ENCODE measurements at regions not wholly inside any gene's neighbourhood (a gene's known extent, or its start where the extent isn't known, plus 50 kb on each side); places are given as distances from the start of the nearest gene placed in this dataset.

- TF ChIP-seq TSHZ2 (CRISPR knock-in tag; IDR thresholded peaks at IDR 0.05) (no peak), ZFP3 (CRISPR knock-in tag; IDR thresholded peaks at IDR 0.05) (no peak), ZNF565 (CRISPR knock-in tag; conservative IDR thresholded peaks at IDR 0.05; ENCODE audit: low read depth) (no peak), TCF4 (CRISPR knock-in tag; IDR thresholded peaks at IDR 0.05; ENCODE audit: borderline replicate concordance) (no peak), GLIS3 (CRISPR knock-in tag; IDR thresholded peaks at IDR 0.05) (no peak), OSR1 (CRISPR knock-in tag; IDR thresholded peaks at IDR 0.05) (no peak), PATZ1 (CRISPR knock-in tag; IDR thresholded peaks at IDR 0.05; ENCODE audit: borderline replicate concordance) (no peak), TOX (CRISPR knock-in tag; IDR thresholded peaks at IDR 0.05; ENCODE audit: borderline replicate concordance) (no peak), ZNF70 (CRISPR knock-in tag; IDR thresholded peaks at IDR 0.05) (no peak), CREB5 (CRISPR knock-in tag; IDR thresholded peaks at IDR 0.05; ENCODE audit: low read depth) (no peak), ZFP30 (CRISPR knock-in tag; IDR thresholded peaks at IDR 0.05) (no peak), ESRRG (CRISPR knock-in tag; IDR thresholded peaks at IDR 0.05) (no peak), ZC3H10 (CRISPR knock-in tag; IDR thresholded peaks at IDR 0.05) (no peak), POU6F1 (CRISPR knock-in tag; IDR thresholded peaks at IDR 0.05; ENCODE audit: borderline replicate concordance, low read depth) (no peak), CSRNP3 (CRISPR knock-in tag; IDR thresholded peaks at IDR 0.05) (no peak)
- ATAC-seq, result no peak
Observed at GRCh38 chr12:84172823-84173424, 739.7 kb downstream of the SLC6A15 start.

GRCh38 chr12:84166812-84167211 is 745.8 kb downstream of the SLC6A15 start:
- no peak for ATAC-seq
- TF ChIP-seq CSDC2 (CRISPR knock-in tag; IDR thresholded peaks at IDR 0.05) (no peak), ZNF565 (CRISPR knock-in tag; conservative IDR thresholded peaks at IDR 0.05; ENCODE audit: low read depth) (no peak), TOX (CRISPR knock-in tag; IDR thresholded peaks at IDR 0.05; ENCODE audit: borderline replicate concordance) (no peak), ZFP30 (CRISPR knock-in tag; IDR thresholded peaks at IDR 0.05) (no peak), CSRNP3 (CRISPR knock-in tag; IDR thresholded peaks at IDR 0.05) (no peak), BACH2 (CRISPR knock-in tag; IDR thresholded peaks at IDR 0.05; ENCODE audit: borderline replicate concordance) (no peak), OSR1 (CRISPR knock-in tag; IDR thresholded peaks at IDR 0.05) (no peak), ARNTL (CRISPR knock-in tag; IDR thresholded peaks at IDR 0.05; ENCODE audit: borderline replicate concordance, low read depth) (no peak), ZC3H10 (CRISPR knock-in tag; IDR thresholded peaks at IDR 0.05) (no peak)

All from SK-N-SH treated with all-trans-retinoic acid at 6 μM for 48 hours (cell line).